Gastroesophageal sphincter (tissue), 4 donors: ENCODE measurements at regions not wholly inside any gene's neighbourhood (a gene's known extent, or its start where the extent isn't known, plus 50 kb on each side); places are given as distances from the start of the nearest gene placed in this dataset.
A peak's percentile ranks its signal among the peaks of the same experiment; 100 is the strongest.

Source experiments
- ATAC-seq: fragments of 150-250 bp; one replicate; pipeline ENCODE4 v1.9.1; 2016; ENCODE audit warnings: mild to moderate bottlenecking, moderate library complexity
- H3K27ac ChIP-seq, 4 donors: fragments of 200-600 bp; sonication (generic) in 3 of 4; 1 replicate in 3 of 4; 2 replicates in 1 of 4; pipeline ENCODE4 v1.5.1; 2016 to 2019
- H3K27me3 ChIP-seq: fragments of 200-600 bp; sonication (generic); one replicate; pipeline ENCODE4 v1.5.1; 2019
- H3K36me3 ChIP-seq, 2 donors: fragments of 200-600 bp; sonication (generic); one replicate each; pipeline ENCODE4 v1.5.1; 2019; ENCODE audit warnings: control low read depth in 1 of 2
- H3K4me1 ChIP-seq, 3 donors: fragments of 200-600 bp; sonication (generic); 1 replicate in 2 of 3; 2 replicates in 1 of 3; pipeline ENCODE4 v1.5.1; 2016 to 2019; ENCODE audit warnings: control low read depth in 2 of 3
- H3K4me3 ChIP-seq, 2 donors: fragments of 200-600 bp; sonication (generic); one replicate each; pipeline ENCODE4 v1.5.1; 2019; ENCODE audit warnings: mild to moderate bottlenecking in 1 of 2, moderate library complexity in 1 of 2
- H3K9me3 ChIP-seq, 3 donors: fragments of 200-600 bp; sonication (generic); one replicate each; pipeline ENCODE4 v1.5.1; 2017 to 2019; ENCODE audit warnings: control low read depth in 2 of 3
- EP300 ChIP-seq: sonication (generic); formaldehyde crosslinking; IDR thresholded peaks from one replicate; pipeline ENCODE4 v1.6.1; 2017; ENCODE audit warnings: antibody characterized with exemption, mild to moderate bottlenecking
- POLR2A ChIP-seq, 2 donors: fragments of 450-650 bp; IDR thresholded peaks; one replicate each; pipeline ENCODE4 v1.6.1; 2017; ENCODE audit warnings: antibody characterized with exemption in 2 of 2, mild to moderate bottlenecking in 2 of 2, moderate library complexity in 1 of 2
- POLR2AphosphoS5 ChIP-seq: sonication (generic); formaldehyde crosslinking; IDR thresholded peaks from one replicate; pipeline ENCODE4 v1.6.1; 2017; ENCODE audit warnings: antibody characterized with exemption
- WGBS, 2 donors: methylation state at CpG; one replicate each; pipeline ENCODE4 v1.1.5; 2018; ENCODE audit warnings: low coverage in 1 of 2; 5-methylcytosine and 5-hydroxymethylcytosine counted together
- TF ChIP-seq, protein P1 (sequence below), 4 experiments: fragments of 200-600 bp in 2 of 4; fragments of 450-650 bp in 2 of 4; sonication (generic) in 1 of 4; IDR thresholded peaks; one replicate each; pipeline ENCODE4 v1.5.1; 2017 to 2019; ENCODE audit warnings: antibody characterized with exemption in 4 of 4, mild to moderate bottlenecking in 2 of 4, moderate library complexity in 2 of 4

DNA sequence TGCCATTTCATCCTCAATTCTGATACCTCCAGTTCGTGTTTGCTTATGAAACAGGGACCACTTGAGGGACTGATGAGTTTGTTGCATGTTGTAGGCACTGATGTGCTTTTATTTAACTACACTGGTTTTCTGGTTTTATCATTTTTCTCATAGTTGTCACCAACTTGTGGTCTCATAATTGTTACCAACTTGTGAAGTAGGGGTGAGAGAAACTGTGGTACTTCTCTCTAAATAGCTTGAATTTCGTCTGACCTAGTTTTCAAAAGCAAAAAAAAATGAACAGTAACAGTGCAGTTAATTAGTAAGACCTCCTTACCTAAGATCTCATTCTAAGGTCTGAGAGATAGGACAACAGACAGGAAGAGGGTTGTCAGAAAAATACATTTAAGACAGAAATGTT, 78.0 kb downstream of the ANXA2R start:
- 61 to 93% methylated on average over 2 of the region's 2 CpGs for WGBS, 2 donors
- no peak overlapping the region for H3K27ac ChIP-seq
- no peak for TF ChIP-seq EP300
- no peak for TF ChIP-seq POLR2A (IDR thresholded peaks at IDR 0.05)
- TF ChIP-seq, protein P1, sequence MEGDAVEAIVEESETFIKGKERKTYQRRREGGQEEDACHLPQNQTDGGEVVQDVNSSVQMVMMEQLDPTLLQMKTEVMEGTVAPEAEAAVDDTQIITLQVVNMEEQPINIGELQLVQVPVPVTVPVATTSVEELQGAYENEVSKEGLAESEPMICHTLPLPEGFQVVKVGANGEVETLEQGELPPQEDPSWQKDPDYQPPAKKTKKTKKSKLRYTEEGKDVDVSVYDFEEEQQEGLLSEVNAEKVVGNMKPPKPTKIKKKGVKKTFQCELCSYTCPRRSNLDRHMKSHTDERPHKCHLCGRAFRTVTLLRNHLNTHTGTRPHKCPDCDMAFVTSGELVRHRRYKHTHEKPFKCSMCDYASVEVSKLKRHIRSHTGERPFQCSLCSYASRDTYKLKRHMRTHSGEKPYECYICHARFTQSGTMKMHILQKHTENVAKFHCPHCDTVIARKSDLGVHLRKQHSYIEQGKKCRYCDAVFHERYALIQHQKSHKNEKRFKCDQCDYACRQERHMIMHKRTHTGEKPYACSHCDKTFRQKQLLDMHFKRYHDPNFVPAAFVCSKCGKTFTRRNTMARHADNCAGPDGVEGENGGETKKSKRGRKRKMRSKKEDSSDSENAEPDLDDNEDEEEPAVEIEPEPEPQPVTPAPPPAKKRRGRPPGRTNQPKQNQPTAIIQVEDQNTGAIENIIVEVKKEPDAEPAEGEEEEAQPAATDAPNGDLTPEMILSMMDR (IDR thresholded peaks at IDR 0.05), result no peak
- no peak for TF ChIP-seq POLR2AphosphoS5
- no peak overlapping the region for H3K4me3 ChIP-seq
- H3K9me3 ChIP-seq, result no peaks in the 10 kb centered on the region
- no peaks in the 10 kb centered on the region for H3K4me1 ChIP-seq
- no peak for ATAC-seq
- H3K36me3 ChIP-seq, result no peaks in the 10 kb centered on the region
- peaks cover 37% of the 10 kb centered on the region for H3K27me3 ChIP-seq

DNA sequence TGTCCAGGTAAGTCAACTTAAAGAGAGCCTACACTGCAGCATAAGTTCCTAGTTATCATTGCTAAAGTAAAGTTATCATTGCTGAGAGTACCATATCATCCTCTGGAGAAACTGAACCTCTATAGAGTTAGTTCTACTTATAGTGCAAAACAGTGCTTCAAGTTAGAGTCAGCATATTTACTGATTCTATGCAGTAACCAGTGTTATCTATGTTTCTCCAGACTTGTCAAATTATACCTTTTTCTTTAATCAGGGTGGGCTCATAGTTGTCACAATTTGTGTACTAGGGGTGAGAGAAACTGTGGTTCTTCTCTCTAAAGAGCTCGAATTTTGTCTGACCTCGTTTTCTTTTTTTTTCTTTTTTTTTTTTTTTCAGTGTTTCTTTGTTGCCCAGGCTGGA, 79.6 kb downstream of the ANXA2R start:
- no peak overlapping the region for H3K4me3 ChIP-seq
- no peak for ATAC-seq
- H3K27me3 ChIP-seq, result peaks cover 46% of the 10 kb centered on the region
- H3K4me1 ChIP-seq, result no peaks in the 10 kb centered on the region
- H3K36me3 ChIP-seq, result no peaks in the 10 kb centered on the region
- no peak overlapping the region for H3K27ac ChIP-seq
- 58% methylated on average over 2 of the region's 2 CpGs; no CpG with 5 or more reads in 1 of the 2 donors for WGBS, 2 donors
- H3K9me3 ChIP-seq, result no peaks in the 10 kb centered on the region
- TF ChIP-seq POLR2A (IDR thresholded peaks at IDR 0.05) (no peak), EP300 (no peak), POLR2AphosphoS5 (no peak)
- TF ChIP-seq, protein P1 (IDR thresholded peaks at IDR 0.05), result no peak

DNA sequence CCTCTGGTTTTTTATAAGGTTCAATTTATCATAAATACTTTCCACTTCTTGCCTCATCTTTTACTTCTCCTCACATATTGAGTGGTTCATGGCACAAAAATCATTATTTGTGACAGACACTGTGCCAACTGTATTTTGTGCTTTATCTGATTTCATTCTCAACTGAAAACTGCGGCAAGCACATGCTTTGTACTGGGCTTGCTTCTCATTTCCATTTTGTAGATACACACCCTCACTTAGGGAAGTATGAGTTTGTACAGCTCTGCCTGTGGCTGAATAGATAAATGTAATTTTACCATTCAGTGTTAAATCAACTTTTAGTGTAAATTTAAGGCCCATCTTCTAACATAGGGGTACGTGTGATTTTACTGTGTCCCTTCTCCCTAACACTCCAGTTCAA, 83.6 kb downstream of the ANXA2R start:
- H3K27ac ChIP-seq, result no peak overlapping the region
- TF ChIP-seq POLR2AphosphoS5 (no peak), EP300 (no peak), POLR2A (IDR thresholded peaks at IDR 0.05) (no peak)
- TF ChIP-seq, protein P1 (IDR thresholded peaks at IDR 0.05), result no peak
- peaks cover 86% of the 10 kb centered on the region for H3K27me3 ChIP-seq
- 76 to 77% methylated on average over 2 of the region's 2 CpGs for WGBS, 2 donors
- ATAC-seq, result no peak
- no peak overlapping the region for H3K4me3 ChIP-seq
- peaks cover 0 to 9% (median 0%) of the 10 kb centered on the region in 3 donors for H3K4me1 ChIP-seq
- peaks cover 0 to 12% (median 0%) of the 10 kb centered on the region in 3 donors for H3K9me3 ChIP-seq
- no peaks in the 10 kb centered on the region for H3K36me3 ChIP-seq

DNA sequence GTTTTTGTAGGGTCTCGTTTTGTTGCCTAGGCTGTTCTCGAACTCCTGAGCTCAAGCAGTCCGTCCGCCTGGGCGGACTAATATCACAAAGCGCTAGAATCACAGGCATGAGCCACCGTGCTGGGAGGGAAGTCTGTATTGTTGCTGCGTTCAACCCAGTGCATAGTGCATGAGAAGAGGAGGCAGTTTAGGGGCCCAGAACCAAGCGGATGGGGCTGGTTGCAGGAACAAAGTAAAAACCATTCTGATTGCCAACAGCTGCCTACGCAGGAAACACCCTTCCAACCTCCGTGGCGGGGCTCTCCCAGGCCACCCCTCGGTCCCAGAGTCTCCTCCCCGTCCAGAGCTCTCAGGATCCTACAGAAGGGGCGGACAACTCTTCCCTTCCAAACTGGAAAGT, 87.1 kb downstream of the ANXA2R start:
- H3K27me3 ChIP-seq, result peaks cover 100% of the 10 kb centered on the region
- TF ChIP-seq POLR2A (IDR thresholded peaks at IDR 0.05) (no peak), EP300 (no peak), POLR2AphosphoS5 (no peak)
- TF ChIP-seq, protein P1 (IDR thresholded peaks at IDR 0.05), result no peak
- 40% methylated on average over 2 of the region's 15 CpGs; no CpG with 5 or more reads in 1 of the 2 donors for WGBS, 2 donors
- no peak for ATAC-seq
- peaks cover 0 to 37% (median 0%) of the 10 kb centered on the region in 3 donors for H3K4me1 ChIP-seq
- H3K9me3 ChIP-seq, result peaks cover 0 to 12% (median 0%) of the 10 kb centered on the region in 3 donors
- H3K4me3 ChIP-seq, result no peak overlapping the region
- no peak overlapping the region for H3K27ac ChIP-seq
- H3K36me3 ChIP-seq, result no peaks in the 10 kb centered on the region

DNA sequence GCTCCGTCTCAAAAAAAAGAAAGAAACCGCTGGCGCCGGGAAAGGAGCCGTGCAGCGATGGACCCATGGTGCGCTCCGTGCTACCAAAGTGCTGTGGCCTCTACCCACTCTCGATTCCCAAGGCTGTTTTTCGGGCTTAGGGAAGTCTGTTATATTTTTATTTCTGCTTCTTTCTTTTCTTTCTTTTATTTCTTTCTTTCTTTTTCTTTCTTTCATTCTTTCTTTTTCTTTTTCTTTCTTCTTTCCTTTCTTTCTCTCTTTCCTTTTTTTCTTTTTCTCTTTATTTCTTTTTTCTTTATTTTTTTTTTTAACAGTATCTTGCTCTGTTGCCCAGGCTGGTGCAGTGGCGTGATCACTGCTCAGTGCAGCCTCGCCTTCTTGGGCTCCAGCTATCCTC, 87.5 kb downstream of the ANXA2R start:
- no peak overlapping the region for H3K27ac ChIP-seq

More for the DNA sequence above, 87.5 kb downstream of the ANXA2R start:
- Histone ChIP-seq H3K4me1 (peaks cover 0 to 37% (median 0%) of the 10 kb centered on the region in 3 donors), H3K4me3 (peak overlapping the region in 1 of 2 donors; percentile 57), H3K9me3 (peaks cover 0 to 12% (median 0%) of the 10 kb centered on the region in 3 donors), H3K36me3 (no peaks in the 10 kb centered on the region), H3K27me3 (peaks cover 100% of the 10 kb centered on the region)
- 14 to 17% methylated on average over 8 to 10 of the region's 12 CpGs for WGBS, 2 donors
- no peak for ATAC-seq
- TF ChIP-seq, protein P1 (IDR thresholded peaks at IDR 0.05), result no peak
- TF ChIP-seq EP300 (no peak), POLR2A (IDR thresholded peaks at IDR 0.05) (no peak), POLR2AphosphoS5 (no peak)
